Neural cell (in vitro differentiated cells): ENCODE measurements at regions not wholly inside any gene's neighbourhood (a gene's known extent, or its start where the extent isn't known, plus 50 kb on each side); places are given as distances from the start of the nearest gene placed in this dataset.
A peak's percentile ranks its signal among the peaks of the same experiment; 100 is the strongest.

Experiments
- H2AFZ ChIP-seq: fragments of 200-600, 300-800 bp; sonication (generic), shearing (Covaris generic); 2 replicates; pipeline ENCODE4 v1.6.0; 2014; ENCODE audit warnings: low read depth, mild to moderate bottlenecking, antibody characterized with exemption, low read length, moderate library complexity
- H3F3A ChIP-seq: fragments of 200-600 bp; shearing (Covaris generic); 2 replicates; pipeline ENCODE4 v1.6.1; 2016; ENCODE audit warnings: mild to moderate bottlenecking, moderate library complexity, mixed read lengths, antibody characterized with exemption, low read length; ENCODE audit not compliant: insufficient read depth, poor library complexity, severe bottlenecking
- H3K27ac ChIP-seq: fragments of 200-600, 300-800 bp; sonication (generic), shearing (Covaris generic); 2 replicates; pipeline ENCODE4 v1.5.1; 2014; ENCODE audit warnings: mild to moderate bottlenecking, low read length, moderate library complexity
- H3K27me3 ChIP-seq: fragments of 300-800, 200-600 bp; sonication (generic), shearing (Covaris generic); 2 replicates; pipeline ENCODE4 v1.6.0; 2014; ENCODE audit warnings: mild to moderate bottlenecking, low read depth, low read length, moderate library complexity; ENCODE audit not compliant: insufficient read depth
- H3K36me3 ChIP-seq: fragments of 300-800, 200-600 bp; sonication (generic), shearing (Covaris generic); 2 replicates; pipeline ENCODE4 v1.5.1; 2014; ENCODE audit warnings: mild to moderate bottlenecking, antibody characterized with exemption, low read length, moderate library complexity; ENCODE audit not compliant: insufficient read depth
- H3K4me2 ChIP-seq: fragments of 300-800, 200-600 bp; sonication (generic), shearing (Covaris generic); 2 replicates; pipeline ENCODE4 v1.6.0; 2014; ENCODE audit warnings: mild to moderate bottlenecking, low read length
- H3K4me3 ChIP-seq: fragments of 300-800, 200-600 bp; sonication (generic), shearing (Covaris generic); 2 replicates; pipeline ENCODE4 v1.5.1; 2014; ENCODE audit warnings: mild to moderate bottlenecking, low read length, moderate library complexity
- H3K79me2 ChIP-seq: fragments of 200-600 bp; shearing (Covaris generic); replicated peaks from 2 replicates; pipeline ENCODE4 v1.6.0; 2014; ENCODE audit warnings: mild to moderate bottlenecking, low read length, moderate library complexity; ENCODE audit not compliant: insufficient read depth
- H3K9ac ChIP-seq: fragments of 300-800, 200-600 bp; sonication (generic), shearing (Covaris generic); 2 replicates; pipeline ENCODE4 v1.6.1; 2016; ENCODE audit warnings: mild to moderate bottlenecking, low read length, mixed read lengths
- H3K9me2 ChIP-seq: fragments of 200-600 bp; shearing (Covaris generic); 2 replicates; pipeline ENCODE4 v1.6.1; 2016; ENCODE audit warnings: mild to moderate bottlenecking, low read length, mixed read lengths; ENCODE audit not compliant: insufficient read depth
- H3K9me3 ChIP-seq: fragments of 200-600, 300-800 bp; sonication (generic), shearing (Covaris generic); 2 replicates; pipeline ENCODE4 v1.6.1; 2016; ENCODE audit warnings: mild to moderate bottlenecking, mixed run types, low read length, moderate library complexity, mixed read lengths
- H4K20me1 ChIP-seq: fragments of 200-600 bp; shearing (Covaris generic); 2 replicates; pipeline ENCODE4 v1.6.1; 2016; ENCODE audit warnings: mild to moderate bottlenecking, mixed run types; ENCODE audit not compliant: insufficient read depth
- EP300 ChIP-seq: fragments of 450-650 bp; conservative IDR thresholded peaks from 2 replicates; pipeline ENCODE4 v1.6.1; 2014; ENCODE audit warnings: antibody characterized with exemption, mild to moderate bottlenecking, moderate library complexity; ENCODE audit not compliant: poor library complexity, severe bottlenecking
- EZH2 ChIP-seq: fragments of 200-600, 300-800 bp; shearing (Covaris generic), sonication (generic); IDR thresholded peaks from 2 replicates; pipeline ENCODE4 v1.6.1; 2014; ENCODE audit warnings: antibody characterized with exemption, low read length, borderline replicate concordance, mild to moderate bottlenecking; ENCODE audit not compliant: insufficient read depth, poor library complexity, severe bottlenecking
- MXI1 ChIP-seq: fragments of 450-650 bp; conservative IDR thresholded peaks from 2 replicates; pipeline ENCODE4 v1.6.1; 2014; ENCODE audit warnings: antibody characterized with exemption, mild to moderate bottlenecking; ENCODE audit not compliant: poor library complexity, severe bottlenecking
- POLR2AphosphoS5 ChIP-seq: IDR thresholded peaks from 2 replicates; pipeline ENCODE4 v1.6.1; 2012
- RAD21 ChIP-seq: fragments of 450-650 bp; conservative IDR thresholded peaks from 2 replicates; pipeline ENCODE4 v1.6.1; 2014; ENCODE audit warnings: antibody characterized with exemption, mild to moderate bottlenecking, moderate library complexity
- SMC3 ChIP-seq: fragments of 450-650 bp; conservative IDR thresholded peaks from 2 replicates; pipeline ENCODE4 v1.6.1; 2014; ENCODE audit warnings: antibody characterized with exemption, mild to moderate bottlenecking, moderate library complexity; ENCODE audit not compliant: poor library complexity
- TAF1 ChIP-seq: IDR thresholded peaks from 2 replicates; pipeline ENCODE4 v1.6.1; 2012; ENCODE audit warnings: low read depth
- TF ChIP-seq, protein P1 (sequence below): IDR thresholded peaks from 2 replicates; pipeline ENCODE4 v1.6.1; 2012; ENCODE audit warnings: borderline replicate concordance
- TF ChIP-seq, protein P2 (sequence below): fragments of 450-650 bp; IDR thresholded peaks from 2 replicates; pipeline ENCODE4 v1.5.1; 2014; ENCODE audit warnings: antibody characterized with exemption, mild to moderate bottlenecking, moderate library complexity; ENCODE audit not compliant: poor library complexity, severe bottlenecking

DNA sequence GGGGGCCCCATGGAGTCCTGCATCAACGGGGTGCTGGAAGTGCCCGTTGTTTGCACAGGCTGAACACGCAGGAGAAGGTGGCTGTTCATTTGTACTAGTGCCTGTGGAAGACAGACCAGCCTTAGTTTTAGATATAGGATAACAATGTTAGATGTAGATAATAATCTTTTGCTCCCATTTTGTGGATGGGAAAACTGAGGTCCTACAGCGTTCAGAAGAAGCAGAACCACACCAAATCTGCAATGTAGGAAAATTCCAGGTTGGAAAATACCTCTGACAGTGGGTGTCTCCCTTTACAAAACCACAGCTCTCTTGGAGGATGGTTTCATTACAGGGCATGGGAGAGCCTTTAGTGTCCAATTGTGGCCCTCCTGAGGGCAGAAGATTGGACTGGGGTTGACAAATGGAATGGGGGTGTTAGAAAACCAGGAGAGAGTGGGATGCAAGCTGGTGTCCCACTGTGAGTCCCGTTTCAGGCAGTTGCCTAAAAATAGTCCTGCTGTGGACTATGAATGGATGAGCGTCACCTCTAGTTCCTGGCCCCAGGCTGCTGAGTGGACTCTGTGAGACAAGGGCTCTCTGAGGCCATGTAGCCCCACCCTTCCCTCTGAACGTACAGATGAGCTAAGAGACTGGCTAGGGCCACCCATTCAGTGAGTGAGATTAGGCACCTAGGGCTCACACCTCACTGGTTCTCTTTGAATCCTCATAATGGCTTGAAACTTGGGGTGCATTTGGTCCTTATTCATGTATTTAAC is 508.8 kb downstream of the MN1 start:
- Histone ChIP-seq H3K9me3 (no peaks in the 10 kb centered on the region), H3K79me2 (no peaks in the 10 kb centered on the region), H3K4me3 (no peak overlapping the region), H3F3A (peaks cover 7% of the 10 kb centered on the region), H3K9ac (peak overlapping the region; percentile 13), H3K9me2 (no peaks in the 10 kb centered on the region), H3K4me2 (no peak overlapping the region), H4K20me1 (no peaks in the 10 kb centered on the region), H3K27me3 (no peaks in the 10 kb centered on the region), H3K27ac (peak overlapping the region; percentile 72), H3K36me3 (no peaks in the 10 kb centered on the region), H2AFZ (no peak overlapping the region)
- TF ChIP-seq, protein P1, sequence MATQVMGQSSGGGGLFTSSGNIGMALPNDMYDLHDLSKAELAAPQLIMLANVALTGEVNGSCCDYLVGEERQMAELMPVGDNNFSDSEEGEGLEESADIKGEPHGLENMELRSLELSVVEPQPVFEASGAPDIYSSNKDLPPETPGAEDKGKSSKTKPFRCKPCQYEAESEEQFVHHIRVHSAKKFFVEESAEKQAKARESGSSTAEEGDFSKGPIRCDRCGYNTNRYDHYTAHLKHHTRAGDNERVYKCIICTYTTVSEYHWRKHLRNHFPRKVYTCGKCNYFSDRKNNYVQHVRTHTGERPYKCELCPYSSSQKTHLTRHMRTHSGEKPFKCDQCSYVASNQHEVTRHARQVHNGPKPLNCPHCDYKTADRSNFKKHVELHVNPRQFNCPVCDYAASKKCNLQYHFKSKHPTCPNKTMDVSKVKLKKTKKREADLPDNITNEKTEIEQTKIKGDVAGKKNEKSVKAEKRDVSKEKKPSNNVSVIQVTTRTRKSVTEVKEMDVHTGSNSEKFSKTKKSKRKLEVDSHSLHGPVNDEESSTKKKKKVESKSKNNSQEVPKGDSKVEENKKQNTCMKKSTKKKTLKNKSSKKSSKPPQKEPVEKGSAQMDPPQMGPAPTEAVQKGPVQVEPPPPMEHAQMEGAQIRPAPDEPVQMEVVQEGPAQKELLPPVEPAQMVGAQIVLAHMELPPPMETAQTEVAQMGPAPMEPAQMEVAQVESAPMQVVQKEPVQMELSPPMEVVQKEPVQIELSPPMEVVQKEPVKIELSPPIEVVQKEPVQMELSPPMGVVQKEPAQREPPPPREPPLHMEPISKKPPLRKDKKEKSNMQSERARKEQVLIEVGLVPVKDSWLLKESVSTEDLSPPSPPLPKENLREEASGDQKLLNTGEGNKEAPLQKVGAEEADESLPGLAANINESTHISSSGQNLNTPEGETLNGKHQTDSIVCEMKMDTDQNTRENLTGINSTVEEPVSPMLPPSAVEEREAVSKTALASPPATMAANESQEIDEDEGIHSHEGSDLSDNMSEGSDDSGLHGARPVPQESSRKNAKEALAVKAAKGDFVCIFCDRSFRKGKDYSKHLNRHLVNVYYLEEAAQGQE, result no peak
- TF ChIP-seq, protein P2, sequence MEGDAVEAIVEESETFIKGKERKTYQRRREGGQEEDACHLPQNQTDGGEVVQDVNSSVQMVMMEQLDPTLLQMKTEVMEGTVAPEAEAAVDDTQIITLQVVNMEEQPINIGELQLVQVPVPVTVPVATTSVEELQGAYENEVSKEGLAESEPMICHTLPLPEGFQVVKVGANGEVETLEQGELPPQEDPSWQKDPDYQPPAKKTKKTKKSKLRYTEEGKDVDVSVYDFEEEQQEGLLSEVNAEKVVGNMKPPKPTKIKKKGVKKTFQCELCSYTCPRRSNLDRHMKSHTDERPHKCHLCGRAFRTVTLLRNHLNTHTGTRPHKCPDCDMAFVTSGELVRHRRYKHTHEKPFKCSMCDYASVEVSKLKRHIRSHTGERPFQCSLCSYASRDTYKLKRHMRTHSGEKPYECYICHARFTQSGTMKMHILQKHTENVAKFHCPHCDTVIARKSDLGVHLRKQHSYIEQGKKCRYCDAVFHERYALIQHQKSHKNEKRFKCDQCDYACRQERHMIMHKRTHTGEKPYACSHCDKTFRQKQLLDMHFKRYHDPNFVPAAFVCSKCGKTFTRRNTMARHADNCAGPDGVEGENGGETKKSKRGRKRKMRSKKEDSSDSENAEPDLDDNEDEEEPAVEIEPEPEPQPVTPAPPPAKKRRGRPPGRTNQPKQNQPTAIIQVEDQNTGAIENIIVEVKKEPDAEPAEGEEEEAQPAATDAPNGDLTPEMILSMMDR, result no peak
- TF ChIP-seq TAF1, result no peak
- TF ChIP-seq SMC3, result no peak
- TF ChIP-seq MXI1, result no peak
- TF ChIP-seq RAD21, result no peak
- TF ChIP-seq EZH2, result no peak

DNA sequence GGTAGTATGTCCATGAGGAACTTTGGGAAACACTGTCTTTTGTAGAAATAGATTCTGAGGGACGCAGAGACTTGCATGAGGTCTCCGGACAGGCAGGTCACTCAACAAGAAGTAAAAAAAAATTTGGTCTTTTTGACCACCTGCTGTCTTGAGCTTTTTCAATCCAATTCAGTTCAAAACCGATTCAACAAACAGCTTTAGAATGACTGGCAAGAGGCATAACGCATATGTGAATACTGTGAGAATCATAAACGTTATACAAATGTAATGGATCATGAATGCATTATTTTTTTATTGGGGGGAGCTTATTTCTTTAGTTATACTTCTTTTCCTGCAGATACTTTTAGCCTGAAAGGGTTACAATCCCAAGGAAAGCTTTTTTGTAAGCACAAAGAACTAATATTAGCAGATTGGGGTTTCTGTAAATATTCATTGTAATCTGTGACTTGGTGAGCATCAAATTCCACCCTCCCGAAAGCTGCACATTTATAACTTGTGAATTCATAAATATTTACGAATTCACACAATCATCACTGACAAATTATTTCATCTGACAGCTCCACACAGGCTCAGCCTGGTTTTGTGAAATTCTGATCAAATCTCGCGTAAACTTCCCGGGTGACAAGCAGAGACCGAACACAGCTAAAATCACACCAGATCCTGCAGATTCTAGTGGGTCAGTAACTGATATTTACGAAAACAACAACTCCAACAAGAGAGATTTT is 507.7 kb downstream of the MN1 start:
- Histone ChIP-seq H3K79me2 (no peaks in the 10 kb centered on the region), H3K4me3 (peak overlapping the region; percentile 21), H3K9ac (peak overlapping the region; percentile 29), H3K9me3 (no peaks in the 10 kb centered on the region), H3K27ac (peak overlapping the region; percentile 72), H3K4me2 (no peak overlapping the region), H3K36me3 (no peaks in the 10 kb centered on the region), H3K27me3 (no peaks in the 10 kb centered on the region), H4K20me1 (no peaks in the 10 kb centered on the region), H3K9me2 (no peaks in the 10 kb centered on the region), H2AFZ (no peak overlapping the region), H3F3A (peaks cover 10% of the 10 kb centered on the region)
- TF ChIP-seq TAF1 (no peak), RAD21 (peak; percentile 13), POLR2AphosphoS5 (peak; percentile 38), EZH2 (no peak), EP300 (peak; percentile 44), SMC3 (no peak), MXI1 (no peak)
- TF ChIP-seq, protein P2, result no peak
- TF ChIP-seq, protein P1, result no peak
